HG03095 (cell line): ENCODE measurements at regions not wholly inside any gene's neighbourhood (a gene's known extent, or its start where the extent isn't known, plus 50 kb on each side); places are given as distances from the start of the nearest gene placed in this dataset.
"Not testable (repeated sequence)": the region's sequence is repeated elsewhere in the genome, so short reads cannot be mapped to it uniquely, and the experiment has no call there.

Experiments
- ATAC-seq: cut with Tn5 transposase; IDR thresholded peaks from one replicate; pipeline ENCODE4 v1.9.1; 2021; ENCODE audit warnings: moderate library complexity; ENCODE audit not compliant: unreplicated experiment

DNA sequence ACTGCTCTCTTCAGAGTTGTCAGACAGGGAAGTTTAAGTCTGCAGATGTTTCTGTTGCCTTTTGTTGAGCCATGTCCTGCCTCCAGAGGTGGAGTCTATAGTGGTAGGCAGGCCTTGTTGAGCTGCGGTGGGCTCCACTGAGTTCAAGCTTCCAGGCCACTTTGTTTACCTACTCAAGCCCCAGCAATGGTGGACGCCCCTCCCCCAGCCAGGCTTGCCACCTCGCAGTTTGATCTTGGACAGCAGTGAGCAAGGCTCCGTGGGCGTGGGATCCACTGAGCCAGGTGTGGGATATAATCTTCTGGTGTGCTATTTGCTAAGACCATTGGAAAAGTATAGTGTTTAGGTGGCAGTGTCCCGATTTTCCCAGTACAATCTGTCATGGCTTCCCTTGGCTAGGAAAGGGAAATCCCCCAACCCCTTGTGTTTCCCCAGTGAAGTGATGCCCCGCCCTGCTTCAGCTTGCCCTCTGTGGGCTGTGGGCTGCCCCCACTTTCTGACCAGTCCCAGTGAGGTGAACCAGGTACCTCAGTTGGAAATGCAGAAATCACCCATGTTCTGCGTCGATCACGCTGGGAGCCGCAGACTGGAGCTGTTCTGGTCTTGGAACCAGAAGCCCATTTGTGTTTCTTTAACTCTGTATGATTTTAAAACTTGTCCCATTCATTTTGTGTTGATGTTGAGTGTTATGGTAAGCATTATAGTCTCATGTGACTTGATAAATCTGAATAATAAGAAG, 89.2 kb upstream of the CALCR start:
- no peak for ATAC-seq

GRCh38 chr7:93658163-93658562, 83.6 kb upstream of the CALCR start:
- not testable (repeated sequence) for ATAC-seq

DNA sequence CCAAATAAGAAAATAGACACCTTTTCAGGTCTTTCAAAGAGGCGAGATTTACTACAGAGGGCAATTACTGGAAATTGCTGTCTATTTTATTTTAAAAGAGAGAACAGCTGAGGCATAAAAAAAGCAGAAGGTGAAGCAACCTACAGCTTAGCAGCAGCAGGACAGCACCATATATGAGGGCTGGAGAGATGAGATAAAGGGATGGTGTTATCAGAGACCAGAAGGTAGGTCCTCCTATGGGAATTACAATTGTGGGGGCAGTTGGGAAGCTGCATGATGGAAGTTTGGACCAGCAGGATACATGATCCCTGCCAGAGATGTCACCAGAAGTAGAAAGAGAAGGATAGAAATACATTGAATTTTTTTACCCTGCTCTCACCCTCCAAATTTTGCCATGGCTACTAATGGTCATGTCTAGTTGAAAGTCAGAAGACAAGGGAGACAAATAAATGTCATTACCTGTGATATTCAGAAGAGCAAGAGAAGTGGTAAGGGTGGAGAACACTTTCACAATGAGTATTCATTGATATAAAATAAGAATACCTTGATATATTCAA, 77.2 kb upstream of the CALCR start:
- ATAC-seq, result no peak

DNA sequence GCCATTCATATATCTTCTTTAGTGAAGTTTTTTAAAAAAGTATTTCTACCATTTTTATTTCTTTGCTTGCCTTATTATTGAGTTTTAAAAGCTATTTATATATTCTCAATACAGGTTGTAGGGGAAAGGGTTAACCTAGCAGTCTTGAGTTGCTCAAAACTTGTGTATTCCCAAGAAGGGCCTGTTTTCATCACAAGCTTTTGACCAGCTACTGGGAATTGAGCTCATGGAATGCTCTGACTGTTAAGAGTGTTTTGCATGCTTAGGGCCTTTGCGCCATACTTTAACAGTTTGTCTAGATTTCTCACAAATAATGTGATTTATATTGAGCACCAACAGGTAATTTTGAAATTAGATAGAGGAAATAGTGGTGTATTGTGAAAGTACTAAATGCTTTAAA, 72.0 kb upstream of the CALCR start:
- no peak for ATAC-seq

GRCh38 chr7:93636276-93636675, 61.8 kb upstream of the CALCR start:
- ATAC-seq, result no peak

DNA sequence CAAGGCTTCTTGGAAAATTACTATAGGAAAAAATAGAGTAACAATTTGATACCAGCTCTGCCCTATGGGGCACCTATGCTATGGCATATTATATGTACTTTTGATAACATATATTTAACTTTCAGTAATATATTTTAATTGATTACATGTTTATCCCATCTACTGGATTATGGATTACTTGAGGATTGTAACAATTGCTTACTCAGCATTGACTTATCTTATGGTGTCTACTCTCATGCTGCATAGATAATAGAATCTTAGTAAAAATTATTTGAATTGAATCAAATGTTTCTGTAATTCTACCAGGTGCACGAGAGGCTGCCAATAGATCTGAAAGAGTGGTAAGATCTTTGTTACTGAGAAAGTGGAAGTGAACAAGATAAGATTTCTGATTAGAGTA, 57.8 kb upstream of the CALCR start:
- ATAC-seq, result no peak

- ATAC-seq, result no peak
Measured at GRCh38 chr7:93629291-93629801, 54.8 kb upstream of the CALCR start.

DNA sequence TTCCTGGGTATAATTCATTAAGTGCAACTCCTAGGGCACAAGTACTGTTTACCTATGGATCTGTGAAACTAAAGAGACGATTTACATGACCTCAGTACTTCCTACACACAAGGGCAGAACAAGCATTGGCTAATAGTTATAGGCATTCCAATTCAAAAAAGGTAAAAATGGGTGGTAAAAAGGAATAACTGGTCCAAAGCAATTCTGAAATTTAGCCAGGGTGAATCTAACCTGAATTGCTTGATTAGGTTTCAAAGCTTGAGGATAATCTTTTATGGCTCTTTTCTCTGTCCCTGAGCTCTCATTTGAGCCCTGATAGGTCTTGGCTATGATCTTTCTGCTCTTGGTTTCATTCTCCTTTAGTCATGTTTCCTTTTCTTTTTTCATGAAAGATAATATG, 52.3 kb upstream of the CALCR start:
- ATAC-seq, result no peak
